ENCODE measurements at regions not wholly inside any gene's neighbourhood (a gene's known extent, or its start where the extent isn't known, plus 50 kb on each side); places are given as distances from the start of the nearest gene placed in this dataset.
A peak's percentile ranks its signal among the peaks of the same experiment; 100 is the strongest.
"Not testable (repeated sequence)": the region's sequence is repeated elsewhere in the genome, so short reads cannot be mapped to it uniquely, and the experiment has no call there.

DNA sequence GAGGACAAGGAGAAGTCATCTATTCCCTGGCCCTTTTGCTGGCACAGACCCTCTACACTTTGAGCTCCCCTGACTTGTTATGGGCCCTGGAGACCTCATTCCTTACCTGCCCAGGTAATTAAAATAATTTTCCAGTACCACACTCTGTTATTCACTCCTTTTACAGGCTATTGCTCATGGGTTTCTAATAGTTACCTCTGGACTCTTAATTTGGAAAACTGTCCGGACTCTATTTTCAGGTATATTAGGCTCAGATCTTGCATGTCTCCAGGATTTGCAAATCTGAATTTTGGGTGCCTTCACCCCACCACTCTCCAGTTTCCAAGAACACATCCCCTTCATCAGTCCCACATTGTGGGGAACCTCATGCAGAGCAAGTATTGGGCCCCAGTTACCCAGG, 186.8 kb upstream of the SESN3 start:
- in situ Hi-C loops (cut with HindIII; ENCODE audit: low pct_unique_long_range_greater_than_20kb, low sequenced_read_pairs) = no loop called here

DNA sequence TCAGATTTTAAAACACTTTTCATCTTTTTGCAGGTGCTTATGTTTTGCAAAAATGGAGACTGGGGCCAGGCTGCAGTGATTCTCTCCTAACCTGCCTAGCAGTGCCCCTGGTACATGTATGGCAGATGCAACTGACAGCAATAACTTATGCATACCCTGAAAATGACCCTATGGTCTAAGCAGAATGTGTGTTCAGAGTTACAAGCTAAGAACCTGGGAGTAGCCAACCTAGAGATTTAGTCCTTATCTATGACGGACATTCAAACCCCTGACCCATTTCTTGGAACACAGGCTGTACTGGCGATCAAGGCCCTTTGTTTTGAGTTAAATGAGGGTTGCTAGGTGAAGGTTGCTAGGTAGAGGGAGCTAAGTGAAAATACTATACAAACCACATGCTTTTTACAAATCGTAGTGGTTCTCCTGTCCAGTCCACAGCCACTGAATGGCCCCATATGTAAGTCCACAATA, 184.9 kb upstream of the SESN3 start:
- no peak for DNase-seq (ENCODE audit: low read depth, low spot score)
- in situ Hi-C loops (cut with HindIII; ENCODE audit: low pct_unique_long_range_greater_than_20kb, low sequenced_read_pairs) = no loop called here

More for the DNA sequence above, 186.8 kb upstream of the SESN3 start:
- DNase-seq (ENCODE audit: low read depth, low spot score) = no peak

GRCh38 chr11:95414217-95414616, 183.2 kb upstream of the SESN3 start:
- in situ Hi-C loops (cut with HindIII; ENCODE audit: low pct_unique_long_range_greater_than_20kb, low sequenced_read_pairs) = no loop called here
- DNase-seq (ENCODE audit: low read depth, low spot score) = no peak

- DNase-seq (ENCODE audit: low read depth, low spot score) = no peak
- in situ Hi-C loops (cut with HindIII; ENCODE audit: low pct_unique_long_range_greater_than_20kb, low sequenced_read_pairs) = no loop called here
Measured at GRCh38 chr11:95413761-95414160, 182.8 kb upstream of the SESN3 start.

DNA sequence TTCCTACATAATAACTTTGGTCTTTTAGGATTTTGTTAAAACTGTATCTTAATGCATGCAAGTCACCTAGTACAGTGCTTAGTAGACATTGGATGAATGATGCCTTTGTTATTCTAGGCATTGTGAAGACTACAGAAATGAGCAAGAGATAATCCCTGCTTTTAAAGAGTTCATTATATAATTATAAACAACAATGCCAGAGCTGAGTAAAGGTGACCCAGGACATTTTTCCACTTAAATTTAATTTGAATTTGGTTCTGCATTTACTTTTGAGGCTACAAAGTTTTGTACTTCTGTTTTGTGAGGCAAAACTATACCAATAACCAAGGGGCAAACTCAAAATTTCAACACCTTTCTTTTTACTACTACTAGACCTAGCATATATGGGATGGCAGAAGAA, 182.0 kb upstream of the SESN3 start:
- in situ Hi-C loops (cut with HindIII; ENCODE audit: low pct_unique_long_range_greater_than_20kb, low sequenced_read_pairs) = no loop called here
- no peak for DNase-seq (ENCODE audit: low read depth, low spot score)

DNA sequence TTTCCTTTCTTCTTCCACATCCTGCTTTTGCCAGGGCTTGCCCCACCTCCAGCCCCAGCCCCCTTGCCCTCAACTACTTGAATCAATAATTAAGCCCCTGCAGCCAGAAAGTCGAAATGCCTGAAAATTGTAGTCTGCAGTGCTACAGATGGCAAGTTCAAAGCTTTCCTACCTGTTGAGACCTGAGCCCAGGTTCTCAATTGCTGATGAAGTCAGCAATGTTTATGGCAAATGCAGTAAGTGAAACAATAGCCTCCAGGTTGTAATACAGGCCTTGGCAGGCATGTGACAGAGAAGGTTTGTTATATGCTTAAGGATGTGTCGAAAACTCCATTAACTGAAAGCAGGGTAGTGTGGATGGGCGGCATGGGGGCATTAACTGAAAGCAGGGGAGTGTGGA, 181.1 kb upstream of the SESN3 start:
- in situ Hi-C loops (cut with HindIII; ENCODE audit: low pct_unique_long_range_greater_than_20kb, low sequenced_read_pairs) = no loop called here

DNA sequence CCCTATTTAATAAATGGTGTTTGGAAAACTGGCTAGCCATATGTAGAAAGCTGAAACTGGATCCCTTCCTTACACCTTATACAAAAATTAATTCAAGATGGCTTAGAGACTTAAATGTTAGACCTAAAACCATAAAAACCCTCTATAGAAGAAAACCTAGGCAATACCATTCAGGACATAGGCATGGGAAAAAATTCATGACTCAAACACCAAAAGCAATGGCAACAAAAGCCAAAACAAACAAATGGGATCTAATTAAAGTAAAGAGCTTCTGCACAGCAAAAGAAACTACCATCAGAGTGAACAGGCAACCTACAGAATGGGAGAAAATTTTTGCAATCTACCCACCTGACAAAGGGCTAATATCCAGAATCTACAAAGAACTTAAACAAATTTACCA, 179.7 kb upstream of the SESN3 start:
- DNase-seq (ENCODE audit: low read depth, low spot score); in situ Hi-C loops (cut with HindIII; ENCODE audit: low pct_unique_long_range_greater_than_20kb, low sequenced_read_pairs): not testable (repeated sequence)

More for the DNA sequence above, 181.1 kb upstream of the SESN3 start:
- DNase-seq (ENCODE audit: low read depth, low spot score) = no peak

- DNase-seq (ENCODE audit: low read depth, low spot score) = no peak
- in situ Hi-C loops (cut with HindIII; ENCODE audit: low pct_unique_long_range_greater_than_20kb, low sequenced_read_pairs) = no loop called here
Measured at GRCh38 chr11:95406271-95406670, 175.3 kb upstream of the SESN3 start.

- DNase-seq (ENCODE audit: low read depth, low spot score) = no peak
- in situ Hi-C loops (cut with HindIII; ENCODE audit: low pct_unique_long_range_greater_than_20kb, low sequenced_read_pairs) = no loop called here
Measured at GRCh38 chr11:95404370-95404769, 173.4 kb upstream of the SESN3 start.

DNA sequence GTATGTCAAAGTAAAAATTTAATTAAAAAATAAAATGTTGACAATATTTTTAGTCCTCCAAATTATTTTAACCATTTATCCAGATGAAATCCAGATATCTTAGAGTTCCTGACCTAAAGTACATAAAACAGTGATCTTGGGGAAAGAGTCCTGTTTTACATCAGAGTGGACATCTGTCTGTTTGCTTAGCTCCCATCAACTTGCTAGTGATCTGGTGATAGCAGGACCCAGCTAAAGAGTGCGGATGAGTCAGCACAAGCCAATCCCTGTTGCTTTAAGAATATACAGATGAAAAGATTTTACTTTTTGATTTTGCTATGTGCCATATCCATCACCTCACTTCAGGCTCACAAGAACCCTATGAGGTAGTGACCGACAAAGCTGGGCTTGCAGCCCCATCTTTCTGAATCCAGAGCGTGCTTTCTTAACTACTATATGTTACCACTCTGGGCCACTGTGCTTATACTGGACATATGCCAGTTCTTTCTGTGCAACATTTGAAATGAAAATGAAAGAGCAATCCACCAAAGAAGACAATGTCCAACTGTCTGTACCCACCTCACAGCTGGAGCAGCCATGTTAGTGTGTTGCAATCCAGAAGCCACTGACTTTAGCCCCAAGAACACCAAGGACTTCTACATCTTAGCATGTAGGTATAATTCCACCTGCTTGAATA, 167.6 kb upstream of the SESN3 start:
- peak; percentile 46 for DNase-seq (ENCODE audit: low read depth, low spot score)
- in situ Hi-C loops (cut with HindIII; ENCODE audit: low pct_unique_long_range_greater_than_20kb, low sequenced_read_pairs) = no loop called here

DNA sequence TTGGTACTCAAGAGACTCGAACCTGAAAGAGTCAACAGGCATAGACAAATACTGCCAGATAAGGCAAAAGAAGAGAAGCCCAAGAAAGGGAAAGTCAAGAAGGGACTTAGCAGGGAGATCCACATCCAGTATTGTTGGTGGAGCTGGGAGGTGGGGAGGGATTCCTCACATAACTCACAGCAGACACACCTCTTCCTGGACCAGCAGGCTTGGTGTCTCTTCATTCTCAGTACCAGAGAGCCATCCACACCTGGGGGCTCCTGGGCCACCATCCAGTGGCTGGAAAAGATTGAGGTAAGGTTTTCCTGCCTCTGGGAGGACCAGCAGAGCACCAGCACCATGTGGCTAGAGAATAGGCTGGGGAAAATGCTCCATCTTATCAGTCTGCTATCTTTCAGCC, 161.6 kb upstream of the SESN3 start:
- no peak for DNase-seq (ENCODE audit: low read depth, low spot score)
- in situ Hi-C loops (cut with HindIII; ENCODE audit: low pct_unique_long_range_greater_than_20kb, low sequenced_read_pairs) = no loop called here

DNA sequence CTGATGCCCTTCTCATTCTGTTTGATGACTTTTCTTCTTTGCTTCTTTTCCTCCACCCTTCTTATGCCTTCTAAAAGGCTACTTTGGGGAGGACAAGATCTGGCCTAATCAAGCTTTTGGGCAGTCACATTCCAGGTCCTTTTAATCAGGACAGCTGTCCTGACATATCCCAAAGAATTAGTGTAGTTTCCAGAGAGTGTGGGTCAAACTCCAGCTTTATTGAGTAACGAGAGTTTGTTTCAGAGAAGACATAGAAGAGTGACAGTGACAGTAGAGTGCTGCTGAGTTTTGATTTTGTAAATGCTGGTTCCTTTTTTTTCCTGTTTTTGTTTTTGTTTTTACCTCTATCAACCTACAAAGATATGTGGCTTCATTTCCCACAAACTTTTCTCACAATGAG, 158.4 kb upstream of the SESN3 start:
- in situ Hi-C loops (cut with HindIII; ENCODE audit: low pct_unique_long_range_greater_than_20kb, low sequenced_read_pairs) = no loop called here
- DNase-seq (ENCODE audit: low read depth, low spot score) = no peak

- DNase-seq (ENCODE audit: low read depth, low spot score) = no peak
- in situ Hi-C loops (cut with HindIII; ENCODE audit: low pct_unique_long_range_greater_than_20kb, low sequenced_read_pairs) = no loop called here
Measured at GRCh38 chr11:95388086-95388485, 157.1 kb upstream of the SESN3 start.

DNA sequence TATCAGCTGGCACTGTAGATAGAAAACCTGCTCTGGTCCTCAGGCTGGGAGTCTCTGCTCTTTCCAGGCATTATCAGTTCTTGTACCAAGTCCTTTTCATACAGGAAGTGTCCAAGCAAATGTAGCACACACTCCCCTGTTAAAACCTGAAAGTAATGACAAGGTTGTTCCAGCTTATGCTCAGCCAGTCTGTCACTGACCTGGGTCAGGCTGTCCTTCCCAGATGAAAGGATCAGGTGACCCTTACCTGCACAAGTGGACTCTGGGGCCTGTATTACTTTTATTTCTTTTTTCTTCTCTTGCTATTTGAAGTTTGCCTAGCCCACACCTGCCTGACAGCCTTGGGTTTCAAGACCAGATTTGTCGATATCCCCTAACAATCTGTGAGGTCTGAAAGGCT, 156.3 kb upstream of the SESN3 start:
- no peak for DNase-seq (ENCODE audit: low read depth, low spot score)
- in situ Hi-C loops (cut with HindIII; ENCODE audit: low pct_unique_long_range_greater_than_20kb, low sequenced_read_pairs) = no loop called here

- DNase-seq (ENCODE audit: low read depth, low spot score) = no peak
- in situ Hi-C loops (cut with HindIII; ENCODE audit: low pct_unique_long_range_greater_than_20kb, low sequenced_read_pairs) = no loop called here
Measured at GRCh38 chr11:95385577-95385976, 154.6 kb upstream of the SESN3 start.

- DNase-seq (ENCODE audit: low read depth, low spot score) = no peak
- in situ Hi-C loops (cut with HindIII; ENCODE audit: low pct_unique_long_range_greater_than_20kb, low sequenced_read_pairs) = no loop called here
Measured at GRCh38 chr11:95379479-95379878, 148.5 kb upstream of the SESN3 start.

GRCh38 chr11:95378789-95379188, 147.8 kb upstream of the SESN3 start:
- in situ Hi-C loops (cut with HindIII; ENCODE audit: low pct_unique_long_range_greater_than_20kb, low sequenced_read_pairs) = no loop called here
- DNase-seq (ENCODE audit: low read depth, low spot score) = no peak

DNA sequence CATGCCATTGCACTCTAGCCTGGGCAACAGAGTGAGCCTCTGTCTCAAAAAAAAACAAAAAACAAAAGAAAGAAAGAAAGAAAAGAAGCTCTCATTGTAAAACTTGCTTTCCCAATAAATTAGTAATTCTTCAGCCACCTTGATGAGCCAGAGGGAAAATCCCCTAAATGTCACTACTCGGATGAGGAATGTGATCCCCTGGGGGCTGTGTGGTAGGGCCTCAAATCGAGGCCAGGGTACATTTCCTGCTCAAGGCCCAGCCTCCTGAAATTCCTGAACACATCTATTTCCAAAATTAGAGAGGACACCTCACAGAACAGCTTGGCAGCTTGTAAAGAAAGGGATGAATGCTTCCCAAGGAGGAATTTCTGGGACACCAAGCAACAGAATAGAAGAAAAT, 147.1 kb upstream of the SESN3 start:
- DNase-seq (ENCODE audit: low read depth, low spot score) = no peak
- in situ Hi-C loops (cut with HindIII; ENCODE audit: low pct_unique_long_range_greater_than_20kb, low sequenced_read_pairs) = no loop called here

- DNase-seq (ENCODE audit: low read depth, low spot score) = no peak
- in situ Hi-C loops (cut with HindIII; ENCODE audit: low pct_unique_long_range_greater_than_20kb, low sequenced_read_pairs) = no loop called here
Measured at GRCh38 chr11:95375886-95376285, 144.9 kb upstream of the SESN3 start.

DNA sequence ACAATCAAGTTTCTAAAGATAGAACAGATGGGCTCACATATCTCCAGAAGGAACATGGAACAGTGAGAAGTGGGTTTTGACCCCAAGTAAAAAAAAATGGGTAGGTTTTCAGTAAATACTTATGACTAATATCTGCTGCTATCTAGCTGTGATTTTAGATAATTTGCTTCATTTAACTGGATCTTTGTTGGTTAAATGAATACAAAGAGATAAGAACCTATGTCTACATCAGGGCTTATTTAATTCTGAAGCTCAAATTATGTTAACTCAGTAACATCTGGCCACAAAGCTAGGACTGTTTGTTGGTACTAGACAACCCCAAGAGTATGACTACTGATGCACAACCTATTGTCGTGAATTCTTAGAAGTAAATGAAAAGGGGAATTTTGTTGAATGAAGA, 144.4 kb upstream of the SESN3 start:
- no peak for DNase-seq (ENCODE audit: low read depth, low spot score)
- in situ Hi-C loops (cut with HindIII; ENCODE audit: low pct_unique_long_range_greater_than_20kb, low sequenced_read_pairs) = no loop called here

Data from SK-MEL-5 (cell line).